IMR-90 (cell line): ENCODE measurements at regions not wholly inside any gene's neighbourhood (a gene's known extent, or its start where the extent isn't known, plus 50 kb on each side); places are given as distances from the start of the nearest gene placed in this dataset.

Source experiments
- ATAC-seq: fragments of 200-7000 bp; cut with Tn5 transposase; 2 replicates; pipeline ENCODE4 v1.9.1; 2020; ENCODE audit warnings: low read depth, mild to moderate bottlenecking, moderate library complexity
- BruUV-seq: library from RNA; stranded (reverse); fragments of 400-500 nt; replicated peaks from 2 replicates; lab custom pipeline; 2021; lab: Mats Ljungman, UMichigan
- CTCF ChIA-PET: fragments of 300-600 bp; formaldehyde crosslinking; extraction: SDS; loops from one replicate; lab custom pipeline; 2021; ENCODE audit warnings: antibody characterized with exemption; lab: Yijun Ruan, JAX
- POLR2A ChIA-PET: fragments of 300-600 bp; sonication (Branson Sonifier 250); formaldehyde crosslinking; loops from one replicate; lab custom pipeline; 2022; ENCODE audit warnings: antibody characterized with exemption; ENCODE audit not compliant: unreplicated experiment; lab: Charles Lee
- DNase-seq: peaks from one replicate; pipeline ENCODE4 v3.0.0; 2013
- H2AFZ ChIP-seq: replicated peaks from 2 replicates; pipeline ENCODE3; 2013; ENCODE audit warnings: low read length, mild to moderate bottlenecking; ENCODE audit not compliant: poor library complexity
- H2AK5ac ChIP-seq: 2 replicates; pipeline ENCODE4 v1.6.1; 2013; ENCODE audit warnings: low read depth, low read length, inconsistent platforms
- H2AK9ac ChIP-seq: replicated peaks from 2 replicates; pipeline ENCODE3; 2013; ENCODE audit warnings: mild to moderate bottlenecking, low read depth, low read length, moderate library complexity; ENCODE audit not compliant: poor library complexity
- H2BK120ac ChIP-seq: 2 replicates; pipeline ENCODE4 v1.6.1; 2013; ENCODE audit warnings: low read depth, low read length, inconsistent platforms
- H2BK15ac ChIP-seq: 3 replicates; pipeline ENCODE4 v1.6.1; 2013; ENCODE audit warnings: low read depth, low read length, inconsistent platforms
- H2BK20ac ChIP-seq: 2 replicates; pipeline ENCODE4 v1.6.1; 2013; ENCODE audit warnings: low read depth, mild to moderate bottlenecking, inconsistent platforms, low read length, moderate library complexity
- H2BK5ac ChIP-seq: 2 replicates; pipeline ENCODE4 v1.6.1; 2013; ENCODE audit warnings: mild to moderate bottlenecking, low read depth, low read length, inconsistent platforms; ENCODE audit not compliant: poor library complexity, severe bottlenecking
- H3K14ac ChIP-seq: replicated peaks from 2 replicates; pipeline ENCODE4 v1.6.1; 2013; ENCODE audit warnings: low read depth, low read length, inconsistent platforms
- H3K18ac ChIP-seq: 2 replicates; pipeline ENCODE4 v1.6.1; 2013; ENCODE audit warnings: low read depth, low read length, control low read depth
- H3K23ac ChIP-seq: 2 replicates; pipeline ENCODE4 v1.6.1; 2013; ENCODE audit warnings: low read depth, low read length, inconsistent platforms
- H3K27ac ChIP-seq: 2 replicates; pipeline ENCODE4 v1.5.1; 2013; ENCODE audit warnings: mild to moderate bottlenecking, control low read depth, low read length; ENCODE audit not compliant: insufficient read depth
- H3K27me3 ChIP-seq: 2 replicates; pipeline ENCODE4 v1.6.1; 2013; ENCODE audit warnings: low read length; ENCODE audit not compliant: control insufficient read depth, insufficient read depth
- H3K36me3 ChIP-seq: 2 replicates; pipeline ENCODE4 v1.6.1; 2013; ENCODE audit warnings: low read length, mixed read lengths; ENCODE audit not compliant: control insufficient read depth, insufficient read depth
- H3K4ac ChIP-seq: 2 replicates; pipeline ENCODE4 v1.6.1; 2013; ENCODE audit warnings: low read depth, low read length, inconsistent platforms
- H3K4me1 ChIP-seq: 2 replicates; pipeline ENCODE4 v1.6.1; 2013; ENCODE audit warnings: low read length, mixed read lengths; ENCODE audit not compliant: control insufficient read depth, insufficient read depth
- H3K4me2 ChIP-seq: 2 replicates; pipeline ENCODE4 v1.6.1; 2013; ENCODE audit warnings: low read depth, mild to moderate bottlenecking, control low read depth, low read length, moderate library complexity
- H3K4me3 ChIP-seq: 2 replicates; pipeline ENCODE4 v1.5.1; 2013; ENCODE audit warnings: low read depth, mild to moderate bottlenecking, control low read depth, low read length, moderate library complexity; ENCODE audit not compliant: insufficient read depth
- H3K56ac ChIP-seq: 2 replicates; pipeline ENCODE4 v1.6.1; 2013; ENCODE audit warnings: low read length, inconsistent platforms; ENCODE audit not compliant: insufficient read depth; ENCODE audit errors: extremely low read depth
- H3K79me1 ChIP-seq, 2 experiments: 2 replicates each; pipeline ENCODE4 v1.6.1; 2013; ENCODE audit warnings: low read length in 2 of 2, inconsistent platforms in 1 of 2, low read depth in 1 of 2
- H3K9ac ChIP-seq: 2 replicates; pipeline ENCODE4 v1.6.1; 2013; ENCODE audit warnings: low read depth, low read length, control low read depth
- H3K9me1 ChIP-seq: 2 replicates; pipeline ENCODE4 v1.6.1; 2013; ENCODE audit warnings: low read length, inconsistent platforms; ENCODE audit not compliant: insufficient read depth
- H3K9me3 ChIP-seq: 2 replicates; pipeline ENCODE4 v1.6.1; 2013; ENCODE audit warnings: low read length; ENCODE audit not compliant: control insufficient read depth, insufficient read depth
- H4K20me1 ChIP-seq: 2 replicates; pipeline ENCODE4 v1.6.1; 2013; ENCODE audit warnings: low read length, inconsistent platforms; ENCODE audit not compliant: insufficient read depth
- H4K5ac ChIP-seq: 2 replicates; pipeline ENCODE4 v1.6.1; 2013; ENCODE audit warnings: mild to moderate bottlenecking, low read depth, low read length, control low read depth
- H4K8ac ChIP-seq, 2 experiments: 2 replicates each; pipeline ENCODE4 v1.6.1; 2013; ENCODE audit warnings: low read depth in 2 of 2, low read length in 2 of 2, control low read depth in 1 of 2, inconsistent platforms in 1 of 2
- H4K91ac ChIP-seq: 2 replicates; pipeline ENCODE4 v1.6.1; 2013; ENCODE audit warnings: low read depth, low read length, inconsistent platforms; ENCODE audit not compliant: insufficient read depth
- BHLHE40 ChIP-seq: fragments of 150-350 bp; IDR thresholded peaks from 2 replicates; pipeline ENCODE4 v1.6.1; 2016; ENCODE audit warnings: mild to moderate bottlenecking, low read depth, low read length
- CHD1 ChIP-seq: IDR thresholded peaks from 2 replicates; pipeline ENCODE4 v1.6.1; 2012; ENCODE audit warnings: low read depth, low read length, improper control_type of control experiment
- MAFK ChIP-seq: IDR thresholded peaks from 2 replicates; pipeline ENCODE4 v1.6.1; 2012; ENCODE audit warnings: low read depth, low read length, improper control_type of control experiment
- MAZ ChIP-seq: IDR thresholded peaks from 2 replicates; pipeline ENCODE4 v1.6.1; 2012; ENCODE audit warnings: low read depth, mild to moderate bottlenecking, low read length, improper control_type of control experiment, moderate library complexity, borderline replicate concordance
- POLR2A ChIP-seq: IDR thresholded peaks from 2 replicates; pipeline ENCODE4 v1.6.1; 2012; ENCODE audit warnings: mild to moderate bottlenecking, low read depth, low read length
- USF2 ChIP-seq: fragments of 150-350 bp; IDR thresholded peaks from 2 replicates; pipeline ENCODE4 v1.6.1; 2017; ENCODE audit warnings: mild to moderate bottlenecking, antibody characterized with exemption, low read length, low read depth
- WGBS, 2 experiments: methylation state at CpG; one replicate each; pipeline versions ENCODE4 v1.1.5 to v1.1.7; 2013; ENCODE audit warnings: missing lambda C conversion rate in 2 of 2; ENCODE audit not compliant: insufficient read length in 1 of 2; ENCODE audit errors: extremely low coverage in 2 of 2; 5-methylcytosine and 5-hydroxymethylcytosine counted together
- dilution Hi-C: fragments of 300-500 bp; cut with HindIII; formaldehyde crosslinking; loops from one replicate; pipeline ENCODE4 v1.14.3; 2018; ENCODE audit warnings: low sequenced_read_pairs; ENCODE audit not compliant: unreplicated experiment
- in situ Hi-C: fragments of 300-500 bp; cut with MboI; formaldehyde crosslinking; loops from 3 replicates; pipeline ENCODE4 v1.14.3; 2019; ENCODE audit warnings: low sequenced_read_pairs, inconsistent platforms, mixed read lengths
- intact Hi-C: fragments of 100-400 bp; cut with micrococcal nuclease; formaldehyde crosslinking; loops from 2 replicates; pipeline ENCODE4 v1.10.0; 2022

- Histone ChIP-seq H3K79me1 (no peaks in the 10 kb centered on the region), H2AK5ac (no peak overlapping the region), H4K91ac (no peak overlapping the region), H3K27me3 (no peaks in the 10 kb centered on the region), H2BK15ac (no peak overlapping the region), H3K27ac (no peak overlapping the region), H2AK9ac (no peak overlapping the region), H3K4me1 (no peaks in the 10 kb centered on the region), H3K9me3 (peaks cover 52% of the 10 kb centered on the region), H2BK5ac (no peak overlapping the region), H4K5ac (no peak overlapping the region), H3K36me3 (no peaks in the 10 kb centered on the region), H3K14ac (no peak overlapping the region), H2BK120ac (no peak overlapping the region), H3K4me2 (no peak overlapping the region), H3K56ac (no peak overlapping the region), H3K4me3 (no peak overlapping the region), H3K4ac (no peak overlapping the region), H3K9me1 (no peaks in the 10 kb centered on the region), H3K18ac (no peak overlapping the region), H3K9ac (no peak overlapping the region), H3K23ac (no peak overlapping the region), H2BK20ac (no peak overlapping the region), H2AFZ (no peak overlapping the region), H4K8ac (no peak overlapping the region), H4K20me1 (no peaks in the 10 kb centered on the region)
- dilution Hi-C loops (no loop called here), intact Hi-C loops (no loop called here), in situ Hi-C loops (no loop called here)
- BruUV-seq = no TSS peak
- WGBS, 2 experiments = 0% methylated on average over 1 of the region's 3 CpGs; no CpG with 5 or more reads in 1 of the 2 experiments
- CTCF ChIA-PET = no interaction called here
- ATAC-seq (no peak), DNase-seq (no peak)
- TF ChIP-seq USF2 (no peak), MAZ (no peak), BHLHE40 (no peak), POLR2A (no peak), CHD1 (no peak), MAFK (no peak)
- POLR2A ChIA-PET = no interaction called here
Measured at GRCh38 chr13:111515307-111515617, 194.8 kb downstream of the TEX29 start.
